ENCODE measurements at regions not wholly inside any gene's neighbourhood (a gene's known extent, or its start where the extent isn't known, plus 50 kb on each side); places are given as distances from the start of the nearest gene placed in this dataset.
"Not testable (repeated sequence)": the region's sequence is repeated elsewhere in the genome, so short reads cannot be mapped to it uniquely, and the experiment has no call there.

DNA sequence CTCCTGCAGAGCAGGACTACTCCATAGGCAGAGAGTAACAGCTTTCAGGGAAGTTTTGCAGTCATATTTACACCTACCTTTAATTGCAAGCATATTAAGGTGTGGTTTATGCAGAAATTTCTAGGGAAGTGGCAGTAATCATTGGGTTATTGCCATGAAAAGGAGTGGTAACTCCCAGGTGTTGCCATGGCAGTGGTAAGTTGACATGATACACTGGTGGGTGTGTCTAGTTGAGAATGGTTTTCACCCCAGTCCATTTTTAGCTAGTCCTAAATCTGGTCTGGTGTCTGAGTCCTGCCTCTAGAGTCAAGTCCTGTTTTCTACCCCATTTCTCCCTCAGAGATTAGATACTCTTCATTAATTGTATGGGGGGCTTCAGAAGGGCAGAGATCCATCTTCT lies 128.4 kb upstream of the GMNC start:
- in situ Hi-C loops (cut with MboI; ENCODE audit: low sequenced_read_pairs): no loop called here

DNA sequence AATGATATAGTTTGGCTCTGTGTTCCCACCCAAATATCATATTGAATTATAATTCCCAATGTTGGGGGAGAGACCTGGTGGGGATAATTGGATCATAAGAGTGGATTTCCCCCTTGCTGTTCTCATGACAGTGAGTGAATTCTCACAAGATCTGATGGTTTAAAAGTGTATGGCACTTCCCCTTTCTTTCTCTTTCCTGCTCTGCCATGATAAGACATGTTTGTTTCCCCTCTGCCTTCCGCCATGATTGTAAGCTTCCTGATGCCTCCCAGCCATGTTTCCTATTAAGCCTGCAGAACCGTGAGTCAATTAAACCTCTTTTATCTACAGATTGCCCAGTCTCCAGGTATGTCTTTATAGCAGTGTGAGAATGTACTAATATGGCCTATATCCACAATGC lies 126.7 kb upstream of the GMNC start:
- in situ Hi-C loops (cut with MboI; ENCODE audit: low sequenced_read_pairs): no loop called here

- in situ Hi-C loops (cut with MboI; ENCODE audit: low sequenced_read_pairs): no loop called here
These were observed 125.6 kb upstream of the GMNC start for GRCh38 chr3:190988102-190988501.

DNA sequence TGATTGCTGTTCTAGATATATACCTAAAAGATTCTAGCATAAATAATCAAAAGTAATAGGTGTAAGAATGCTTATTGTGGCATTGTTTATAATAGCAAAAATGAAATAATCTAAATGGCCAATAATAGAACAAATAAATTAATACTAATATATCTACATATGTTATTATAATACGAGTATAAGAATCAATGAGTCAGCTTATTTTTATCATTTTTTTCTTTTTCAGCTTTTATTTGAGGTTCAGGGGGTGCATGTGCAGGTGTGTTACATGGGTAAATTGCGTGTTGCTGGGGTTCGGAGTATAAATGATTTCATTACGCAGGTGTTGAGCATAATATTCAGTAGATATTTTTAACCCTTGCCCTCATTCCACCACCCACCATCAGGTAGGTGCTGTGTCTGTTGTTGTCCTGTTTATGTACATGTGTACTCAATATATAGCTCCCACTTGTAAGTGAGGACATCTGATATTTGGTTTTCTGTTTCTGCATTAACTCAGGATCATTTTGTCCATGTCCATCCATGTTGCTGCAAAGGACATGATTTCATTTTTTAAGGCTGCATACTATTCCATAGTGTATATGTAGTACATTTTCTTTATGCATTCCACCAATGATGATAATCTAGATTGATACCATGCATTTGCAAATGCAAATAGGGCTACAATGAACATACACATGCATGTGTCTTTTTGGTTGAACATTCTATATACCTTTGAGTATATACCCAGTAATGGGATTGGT lies 122.2 kb upstream of the GMNC start:
- in situ Hi-C loops (cut with MboI; ENCODE audit: low sequenced_read_pairs): no loop called here

GRCh38 chr3:190983875-190984274 lies 121.4 kb upstream of the GMNC start:
- in situ Hi-C loops (cut with MboI; ENCODE audit: low sequenced_read_pairs): no loop called here

GRCh38 chr3:190973771-190974170 lies 111.3 kb upstream of the GMNC start:
- in situ Hi-C loops (cut with MboI; ENCODE audit: low sequenced_read_pairs): no loop called here

DNA sequence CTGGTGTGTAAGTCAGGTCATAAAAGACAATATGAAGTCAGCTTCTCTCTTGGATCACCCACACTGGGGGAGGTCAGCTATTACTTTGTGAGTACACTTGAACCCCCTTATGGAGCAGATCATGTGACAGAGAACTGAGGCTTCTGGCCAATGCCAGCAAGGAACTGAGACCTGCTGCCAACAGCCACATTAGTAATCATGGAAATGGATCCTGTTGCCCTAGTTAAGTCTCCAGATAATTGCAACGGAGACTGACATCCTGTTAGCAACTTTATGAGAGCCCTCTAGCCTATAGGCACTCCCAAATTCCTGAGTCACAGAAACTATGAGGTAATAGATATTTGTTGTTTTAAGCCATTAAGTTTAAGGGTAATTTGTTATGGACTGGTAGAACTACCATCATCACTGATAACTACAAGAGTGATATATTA lies 110.4 kb upstream of the GMNC start:
- in situ Hi-C loops (cut with MboI; ENCODE audit: low sequenced_read_pairs): no loop called here

DNA sequence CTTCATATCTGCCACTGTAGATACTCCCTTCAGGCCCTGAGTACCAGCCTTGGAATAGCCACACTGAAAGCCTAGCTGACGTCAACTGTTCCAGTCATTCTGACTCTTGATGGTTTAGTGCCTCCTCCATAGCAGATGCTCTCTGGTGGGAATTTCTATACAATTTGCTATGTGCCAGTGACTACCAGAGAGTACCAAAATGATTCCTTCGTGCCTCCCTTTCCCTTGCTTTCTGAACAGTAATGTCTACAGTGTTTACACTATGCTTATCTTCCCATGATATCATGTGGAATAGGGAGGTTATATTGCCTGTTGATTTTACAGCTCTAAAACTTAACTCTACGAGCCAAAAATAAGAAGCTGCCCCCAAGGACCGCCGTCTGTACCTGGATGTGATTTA lies 109.7 kb upstream of the GMNC start:
- in situ Hi-C loops (cut with MboI; ENCODE audit: low sequenced_read_pairs): no loop called here

- in situ Hi-C loops (cut with MboI; ENCODE audit: low sequenced_read_pairs): no loop called here
These were observed 108.1 kb upstream of the GMNC start for GRCh38 chr3:190970560-190970959.

DNA sequence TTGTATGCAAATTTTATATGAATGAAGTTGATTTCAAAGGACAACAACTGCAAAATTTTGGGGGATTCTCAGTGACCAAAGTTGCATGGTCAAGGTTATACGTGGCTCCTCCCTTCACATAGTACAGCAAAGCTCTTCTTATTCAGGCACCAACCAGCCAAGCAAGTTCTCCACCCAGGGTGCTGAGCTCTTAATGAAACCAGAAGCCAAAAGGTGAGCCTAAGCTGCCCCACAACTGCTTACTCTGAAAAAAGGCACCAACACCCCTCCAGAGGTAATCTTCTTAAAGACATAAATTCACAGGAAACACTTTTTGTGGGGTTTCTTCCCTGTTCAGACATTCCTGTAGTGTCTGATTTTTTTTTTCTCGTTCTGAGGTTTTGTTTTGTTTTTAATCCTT lies 106.1 kb upstream of the GMNC start:
- in situ Hi-C loops (cut with MboI; ENCODE audit: low sequenced_read_pairs): no loop called here

DNA sequence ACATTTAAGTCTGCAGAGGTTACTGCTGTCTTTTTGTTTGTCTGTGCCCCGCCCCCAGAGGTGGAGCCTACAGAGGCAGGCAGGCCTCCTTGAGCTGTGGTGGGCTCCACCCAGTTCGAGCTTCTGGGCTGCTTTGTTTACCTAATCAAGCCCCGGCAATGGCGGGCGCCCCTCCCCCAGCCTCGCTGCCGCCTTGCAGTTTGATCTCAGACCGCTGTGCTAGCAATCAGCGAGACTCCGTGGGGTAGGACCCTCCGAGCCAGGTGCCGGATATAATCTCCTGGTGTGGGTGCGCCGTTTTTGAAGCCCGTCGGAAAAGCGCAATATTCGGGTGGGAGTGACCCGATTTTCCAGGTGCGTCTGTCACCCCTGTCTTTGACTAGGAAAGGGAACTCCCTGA lies 102.4 kb upstream of the GMNC start:
- in situ Hi-C loops (cut with MboI; ENCODE audit: low sequenced_read_pairs): not testable (repeated sequence)

DNA sequence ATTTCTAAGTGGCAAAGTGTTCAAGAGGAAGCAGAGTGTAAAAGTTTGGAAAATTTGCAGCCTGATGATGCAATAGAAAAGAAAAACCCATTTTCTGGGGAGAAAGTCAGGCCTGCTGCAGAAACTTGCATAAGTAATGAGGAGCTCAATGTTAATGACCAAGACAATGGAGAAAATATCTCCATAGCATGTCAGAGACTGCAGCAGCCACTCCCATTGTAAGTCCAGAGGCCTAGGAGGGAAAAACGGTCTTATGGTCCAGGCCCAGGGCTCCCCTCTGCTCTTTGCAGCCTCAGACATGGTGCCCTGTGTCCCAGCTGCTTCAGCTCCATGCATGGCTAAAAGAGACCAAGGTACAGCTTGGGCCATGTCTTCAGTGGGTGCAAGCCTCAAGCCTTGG lies 96.6 kb upstream of the GMNC start:
- in situ Hi-C loops (cut with MboI; ENCODE audit: low sequenced_read_pairs): no loop called here

- in situ Hi-C loops (cut with MboI; ENCODE audit: low sequenced_read_pairs): no loop called here
These were observed 79.3 kb upstream of the GMNC start for GRCh38 chr3:190941694-190942260.

GRCh38 chr3:190934616-190935015 lies 72.1 kb upstream of the GMNC start:
- in situ Hi-C loops (cut with MboI; ENCODE audit: low sequenced_read_pairs): not testable (repeated sequence)

DNA sequence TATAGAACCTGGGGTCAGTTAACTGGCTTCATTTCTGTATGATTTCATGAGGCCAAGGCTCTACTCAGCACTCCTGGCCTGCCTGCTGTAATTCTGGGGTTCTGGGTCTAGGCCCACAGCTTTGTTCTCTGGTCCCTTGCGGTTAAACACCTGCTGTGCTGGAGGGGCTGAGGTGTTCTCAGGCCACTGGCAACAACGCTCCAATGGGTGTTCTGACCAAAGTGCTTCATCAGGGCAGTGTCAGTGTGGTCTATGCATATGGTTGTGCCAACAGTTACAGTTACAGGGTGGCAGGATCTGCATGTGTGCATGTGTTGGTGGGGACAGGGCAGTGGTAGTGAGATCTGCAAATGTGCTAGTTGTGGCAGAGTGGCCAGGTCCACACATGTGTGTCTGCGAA lies 64.1 kb upstream of the GMNC start:
- in situ Hi-C loops (cut with MboI; ENCODE audit: low sequenced_read_pairs): no loop called here

DNA sequence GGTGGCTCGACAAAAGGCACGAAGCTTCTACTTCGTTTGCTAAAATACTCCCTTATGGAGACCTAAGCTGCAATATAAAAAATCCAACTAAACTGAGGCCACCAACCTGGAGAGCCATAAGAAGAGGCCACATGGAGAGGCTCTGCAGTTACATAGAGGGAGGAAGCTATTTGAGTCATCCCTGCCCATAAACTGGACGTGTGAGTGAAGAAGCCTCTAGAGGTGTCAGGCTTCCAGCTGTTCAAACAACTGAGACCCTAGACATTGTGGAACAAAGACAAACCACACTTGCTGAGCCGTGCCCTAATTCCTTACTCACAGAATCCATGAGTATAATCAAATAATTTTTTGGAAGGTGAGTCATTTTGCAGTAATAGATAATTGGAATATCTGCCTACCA lies 50.2 kb upstream of the GMNC start:
- in situ Hi-C loops (cut with MboI; ENCODE audit: low sequenced_read_pairs): no loop called here

All from HL-60/S4 treated with phorbol 12-myristate 13-acetate at 8.2 ng/mL for 4 days and 3 days (cell line).